Neutrophil (primary cell): ENCODE measurements at regions not wholly inside any gene's neighbourhood (a gene's known extent, or its start where the extent isn't known, plus 50 kb on each side); places are given as distances from the start of the nearest gene placed in this dataset.

Source experiments
- H3K27ac ChIP-seq: fragments of 200-600 bp; sonication (generic); 2 replicates; pipeline ENCODE4 v1.5.1; 2016; ENCODE audit warnings: mild to moderate bottlenecking, moderate library complexity
- H3K27me3 ChIP-seq: fragments of 200-600 bp; sonication (generic); 2 replicates; pipeline ENCODE4 v1.6.0; 2016; ENCODE audit warnings: mild to moderate bottlenecking
- H3K36me3 ChIP-seq: fragments of 200-600 bp; sonication (generic); 2 replicates; pipeline ENCODE4 v1.5.1; 2017
- H3K4me1 ChIP-seq, 2 experiments: fragments of 200-600 bp in 1 of 2; sonication (generic) in 1 of 2; 1 replicate in 1 of 2; 2 replicates in 1 of 2; pipeline versions ENCODE4 v1.5.1 to v1.6.1; 2013 to 2016; ENCODE audit warnings: low read depth in 1 of 2, low read length in 1 of 2, mild to moderate bottlenecking in 1 of 2, moderate library complexity in 1 of 2; ENCODE audit not compliant: control insufficient read depth in 1 of 2, insufficient read depth in 1 of 2
- H3K4me3 ChIP-seq, 2 experiments: fragments of 200-600 bp in 1 of 2; sonication (generic) in 1 of 2; 1 replicate in 1 of 2; 2 replicates in 1 of 2; pipeline ENCODE4 v1.5.1; 2013 to 2016; ENCODE audit warnings: low read depth in 1 of 2, low read length in 1 of 2, mild to moderate bottlenecking in 1 of 2, moderate library complexity in 1 of 2
- H3K9me3 ChIP-seq: fragments of 200-600 bp; sonication (generic); 2 replicates; pipeline ENCODE4 v1.5.1; 2016
- TF ChIP-seq, protein P1 (sequence below): fragments of 200-600 bp; sonication (generic); IDR thresholded peaks from 2 replicates; pipeline ENCODE4 v1.5.1; 2016; ENCODE audit warnings: antibody characterized with exemption

DNA sequence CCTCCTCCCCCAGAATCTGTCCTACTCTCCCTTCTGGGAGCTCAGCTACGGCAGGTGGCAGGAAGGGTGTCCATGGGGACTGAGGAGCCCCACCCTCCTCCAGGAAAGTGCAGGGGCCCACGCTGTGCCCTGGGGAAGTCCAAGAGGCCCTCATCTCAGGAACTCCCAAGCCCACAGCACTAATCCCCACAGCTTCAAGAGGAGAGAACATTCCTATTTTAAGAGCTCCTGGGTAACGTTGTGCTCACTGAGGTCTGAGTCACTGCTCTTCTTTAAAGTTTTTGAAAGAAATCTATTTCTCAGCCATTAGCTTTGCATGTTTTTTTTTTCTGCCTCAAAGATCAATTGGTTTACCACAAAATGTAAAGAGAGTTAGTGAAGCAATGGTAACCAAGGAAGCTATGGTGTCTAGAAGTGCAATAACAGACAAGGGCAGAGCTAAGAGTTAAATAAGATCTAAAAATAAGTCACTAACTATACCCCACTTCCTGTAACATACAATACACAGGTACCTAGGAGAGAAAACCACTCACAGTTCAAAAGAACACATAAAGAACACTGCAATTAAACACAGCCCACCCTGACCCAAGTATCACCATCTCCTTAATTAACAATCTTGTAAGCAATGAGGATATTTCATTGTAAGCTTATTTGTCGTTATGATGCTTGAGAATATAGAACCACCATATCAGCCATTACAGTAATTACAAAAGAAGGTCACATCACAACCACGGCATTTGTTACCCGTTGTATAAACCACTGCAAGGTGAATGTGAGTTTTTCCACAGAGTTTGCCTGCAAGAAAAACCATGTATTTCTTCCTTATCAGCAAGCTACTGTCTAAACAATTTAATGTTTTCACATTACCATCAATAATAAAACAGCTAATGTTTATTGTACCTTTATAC, 382.3 kb upstream of the SLC30A5 start:
- no peak overlapping the region for H3K27ac ChIP-seq
- H3K4me3 ChIP-seq, result no peak overlapping the region
- H3K36me3 ChIP-seq, result no peaks in the 10 kb centered on the region
- H3K4me1 ChIP-seq, result no peaks in the 10 kb centered on the region
- no peaks in the 10 kb centered on the region for H3K9me3 ChIP-seq
- TF ChIP-seq, protein P1, sequence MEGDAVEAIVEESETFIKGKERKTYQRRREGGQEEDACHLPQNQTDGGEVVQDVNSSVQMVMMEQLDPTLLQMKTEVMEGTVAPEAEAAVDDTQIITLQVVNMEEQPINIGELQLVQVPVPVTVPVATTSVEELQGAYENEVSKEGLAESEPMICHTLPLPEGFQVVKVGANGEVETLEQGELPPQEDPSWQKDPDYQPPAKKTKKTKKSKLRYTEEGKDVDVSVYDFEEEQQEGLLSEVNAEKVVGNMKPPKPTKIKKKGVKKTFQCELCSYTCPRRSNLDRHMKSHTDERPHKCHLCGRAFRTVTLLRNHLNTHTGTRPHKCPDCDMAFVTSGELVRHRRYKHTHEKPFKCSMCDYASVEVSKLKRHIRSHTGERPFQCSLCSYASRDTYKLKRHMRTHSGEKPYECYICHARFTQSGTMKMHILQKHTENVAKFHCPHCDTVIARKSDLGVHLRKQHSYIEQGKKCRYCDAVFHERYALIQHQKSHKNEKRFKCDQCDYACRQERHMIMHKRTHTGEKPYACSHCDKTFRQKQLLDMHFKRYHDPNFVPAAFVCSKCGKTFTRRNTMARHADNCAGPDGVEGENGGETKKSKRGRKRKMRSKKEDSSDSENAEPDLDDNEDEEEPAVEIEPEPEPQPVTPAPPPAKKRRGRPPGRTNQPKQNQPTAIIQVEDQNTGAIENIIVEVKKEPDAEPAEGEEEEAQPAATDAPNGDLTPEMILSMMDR, result no peak
- H3K27me3 ChIP-seq, result no peaks in the 10 kb centered on the region

DNA sequence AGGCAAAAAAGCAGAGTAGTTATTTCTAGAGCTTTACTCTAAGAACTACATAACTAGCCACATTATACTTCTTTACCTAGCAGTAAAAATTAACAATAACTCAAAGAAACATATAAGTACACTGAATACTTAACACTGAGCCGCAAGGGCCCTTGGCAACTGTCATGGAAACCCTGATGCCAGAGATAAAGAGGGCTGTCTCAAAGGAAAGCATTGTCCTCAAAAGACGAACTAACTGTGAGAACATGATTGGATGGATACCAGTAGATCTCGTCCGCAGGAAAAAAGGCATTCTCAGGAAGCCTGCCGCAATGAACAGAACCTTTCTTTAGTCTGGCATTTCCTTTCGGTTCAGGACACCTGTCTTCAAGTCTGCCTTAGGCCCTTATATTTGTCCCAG, 379.0 kb upstream of the SLC30A5 start:
- TF ChIP-seq, protein P1, result no peak
- no peaks in the 10 kb centered on the region for H3K27me3 ChIP-seq
- no peaks in the 10 kb centered on the region for H3K4me1 ChIP-seq
- no peaks in the 10 kb centered on the region for H3K9me3 ChIP-seq
- H3K36me3 ChIP-seq, result no peaks in the 10 kb centered on the region
- no peak overlapping the region for H3K4me3 ChIP-seq
- H3K27ac ChIP-seq, result no peak overlapping the region

DNA sequence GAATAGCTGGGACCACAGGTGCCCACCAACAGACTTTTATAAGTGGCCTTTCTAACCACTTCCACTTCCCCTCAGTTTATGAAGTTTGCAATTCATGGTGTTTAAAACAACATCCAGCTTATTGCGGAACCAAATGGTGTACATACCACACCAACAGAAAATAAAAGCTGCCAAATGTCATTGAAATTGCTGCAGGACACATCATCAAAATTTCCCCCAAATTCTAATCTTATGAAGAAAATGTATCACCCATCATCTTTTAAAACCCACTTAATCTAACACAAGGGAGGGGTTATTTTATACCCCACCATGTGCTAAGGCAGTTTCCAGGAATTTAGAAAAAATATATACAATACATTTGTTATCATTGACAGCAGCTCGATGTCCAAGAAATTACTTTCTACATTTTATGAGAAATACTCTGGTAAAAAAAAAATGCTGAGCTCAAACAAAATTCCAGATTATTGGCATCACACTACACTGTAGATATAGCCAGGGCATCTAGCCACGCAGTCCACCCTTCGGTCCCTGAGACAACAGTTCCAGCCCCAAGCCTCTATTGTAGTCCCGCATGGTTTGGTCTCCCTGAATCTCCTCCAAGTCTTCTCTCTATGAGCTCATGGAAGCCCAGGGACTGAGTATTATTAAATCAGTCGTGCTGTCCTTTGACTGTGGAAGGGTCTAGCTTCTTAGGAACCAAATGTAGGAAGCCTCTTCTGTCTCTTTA, 372.8 kb upstream of the SLC30A5 start:
- Histone ChIP-seq H3K4me3 (no peak overlapping the region), H3K36me3 (no peaks in the 10 kb centered on the region), H3K27ac (no peak overlapping the region), H3K4me1 (no peaks in the 10 kb centered on the region), H3K27me3 (no peaks in the 10 kb centered on the region), H3K9me3 (no peaks in the 10 kb centered on the region)
- TF ChIP-seq, protein P1, result no peak

DNA sequence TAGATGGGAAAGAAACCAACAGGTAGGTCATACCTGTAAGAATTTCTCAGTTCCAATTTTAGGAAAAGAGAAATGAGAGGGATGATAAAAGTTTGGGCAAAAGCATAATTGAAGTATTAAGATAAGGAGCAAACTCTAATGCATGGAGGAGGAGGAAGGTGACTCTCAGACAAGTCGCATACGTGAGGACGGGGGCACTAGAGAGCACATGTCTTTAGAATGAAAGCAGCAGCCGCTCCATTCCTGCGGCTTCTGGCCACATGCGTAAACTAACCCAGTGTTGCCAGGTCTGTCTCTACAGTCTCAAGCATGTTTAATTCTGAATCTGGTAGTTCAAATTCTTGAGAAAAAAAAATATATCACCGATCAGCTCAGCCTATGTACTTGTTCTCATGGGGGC, 371.5 kb upstream of the SLC30A5 start:
- Histone ChIP-seq H3K27ac (no peak overlapping the region), H3K9me3 (no peaks in the 10 kb centered on the region), H3K27me3 (no peaks in the 10 kb centered on the region), H3K36me3 (no peaks in the 10 kb centered on the region), H3K4me3 (no peak overlapping the region), H3K4me1 (no peaks in the 10 kb centered on the region)
- TF ChIP-seq, protein P1, result no peak

DNA sequence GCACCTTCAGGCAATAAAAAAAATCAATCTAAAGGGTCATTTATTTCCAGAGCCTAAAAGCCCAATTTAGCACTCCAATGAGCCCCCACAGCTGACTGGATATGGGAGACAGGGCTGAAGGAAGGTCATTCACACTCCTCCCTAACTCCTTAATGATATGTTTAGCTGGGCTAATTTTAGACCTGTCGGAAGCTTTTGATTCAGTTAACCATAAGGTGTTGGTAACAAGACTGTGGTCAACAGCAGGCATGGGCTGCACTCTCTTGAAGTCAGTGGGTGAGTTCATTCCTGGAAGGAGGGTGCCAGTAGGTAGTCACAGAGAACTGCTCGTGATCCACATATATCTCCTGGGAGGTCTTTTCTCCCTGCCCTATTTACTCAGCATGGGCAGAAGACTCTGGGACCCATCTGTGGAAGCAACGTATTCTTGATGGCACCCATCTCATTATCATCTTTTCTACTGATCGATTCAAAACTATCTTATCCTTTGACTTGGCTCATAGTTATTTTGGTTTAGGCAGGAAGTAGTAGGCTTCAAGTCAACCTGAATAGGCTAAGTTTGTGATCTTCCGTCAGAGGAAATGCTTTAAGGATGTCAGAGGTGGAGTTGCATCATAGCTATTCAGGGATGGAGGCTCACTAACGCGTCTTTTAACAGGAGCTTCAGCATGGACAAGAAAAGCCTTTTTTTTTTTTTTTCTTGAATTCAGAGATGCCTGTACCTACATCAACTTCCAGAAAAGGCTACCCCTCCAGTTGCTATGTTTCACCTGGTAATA, 367.7 kb upstream of the SLC30A5 start:
- TF ChIP-seq, protein P1, result no peak
- Histone ChIP-seq H3K4me1 (no peaks in the 10 kb centered on the region), H3K4me3 (no peak overlapping the region), H3K27ac (no peak overlapping the region), H3K27me3 (no peaks in the 10 kb centered on the region), H3K36me3 (no peaks in the 10 kb centered on the region), H3K9me3 (no peaks in the 10 kb centered on the region)
